Stomach (tissue), 4 donors: ENCODE measurements at regions not wholly inside any gene's neighbourhood (a gene's known extent, or its start where the extent isn't known, plus 50 kb on each side); places are given as distances from the start of the nearest gene placed in this dataset.

ENCODE experiments used
- POLR2A ChIP-seq, 4 donors: fragments of 450-650 bp; IDR thresholded peaks; one replicate each; pipeline ENCODE4 v1.6.1; 2016; ENCODE audit warnings: antibody characterized with exemption in 4 of 4, control low read depth in 2 of 4, mild to moderate bottlenecking in 1 of 4, moderate library complexity in 1 of 4
- POLR2AphosphoS5 ChIP-seq, 3 donors: sonication (generic); formaldehyde crosslinking; IDR thresholded peaks; one replicate each; pipeline ENCODE4 v1.6.1; 2016; ENCODE audit warnings: antibody characterized with exemption in 3 of 3
- TF ChIP-seq, protein P1 (sequence below), 7 experiments: fragments of 450-650 bp in 4 of 7; fragments of 200-600 bp in 3 of 7; sonication (generic) in 3 of 7; IDR thresholded peaks; one replicate each; pipeline ENCODE4 v1.5.1; 2016 to 2019; ENCODE audit warnings: antibody characterized with exemption in 7 of 7, control low read depth in 2 of 7, mild to moderate bottlenecking in 1 of 7

GRCh38 chr6:1226277-1227099 is 85.4 kb upstream of the FOXQ1 start:
- TF ChIP-seq, protein P1, sequence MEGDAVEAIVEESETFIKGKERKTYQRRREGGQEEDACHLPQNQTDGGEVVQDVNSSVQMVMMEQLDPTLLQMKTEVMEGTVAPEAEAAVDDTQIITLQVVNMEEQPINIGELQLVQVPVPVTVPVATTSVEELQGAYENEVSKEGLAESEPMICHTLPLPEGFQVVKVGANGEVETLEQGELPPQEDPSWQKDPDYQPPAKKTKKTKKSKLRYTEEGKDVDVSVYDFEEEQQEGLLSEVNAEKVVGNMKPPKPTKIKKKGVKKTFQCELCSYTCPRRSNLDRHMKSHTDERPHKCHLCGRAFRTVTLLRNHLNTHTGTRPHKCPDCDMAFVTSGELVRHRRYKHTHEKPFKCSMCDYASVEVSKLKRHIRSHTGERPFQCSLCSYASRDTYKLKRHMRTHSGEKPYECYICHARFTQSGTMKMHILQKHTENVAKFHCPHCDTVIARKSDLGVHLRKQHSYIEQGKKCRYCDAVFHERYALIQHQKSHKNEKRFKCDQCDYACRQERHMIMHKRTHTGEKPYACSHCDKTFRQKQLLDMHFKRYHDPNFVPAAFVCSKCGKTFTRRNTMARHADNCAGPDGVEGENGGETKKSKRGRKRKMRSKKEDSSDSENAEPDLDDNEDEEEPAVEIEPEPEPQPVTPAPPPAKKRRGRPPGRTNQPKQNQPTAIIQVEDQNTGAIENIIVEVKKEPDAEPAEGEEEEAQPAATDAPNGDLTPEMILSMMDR (IDR thresholded peaks at IDR 0.05) = no peak
- TF ChIP-seq POLR2A (IDR thresholded peaks at IDR 0.05) (no peak), POLR2AphosphoS5 (IDR thresholded peaks at IDR 0.05) (no peak)
